Activated CD4-positive, CD25-positive, alpha-beta regulatory T cell treated with anti-CD3 and anti-CD28 coated beads, Interleukin-2, amount 50 U/mL, for 24 hours (primary cell): ENCODE measurements at regions not wholly inside any gene's neighbourhood (a gene's known extent, or its start where the extent isn't known, plus 50 kb on each side); places are given as distances from the start of the nearest gene placed in this dataset.

Experiments used
- ATAC-seq, 2 donors: fragments of 150-1000 bp; cut with Tn5 transposase; one replicate each; pipeline ENCODE4 v1.10.0; 2021; ENCODE audit warnings: mild to moderate bottlenecking in 1 of 2, moderate library complexity in 1 of 2

DNA sequence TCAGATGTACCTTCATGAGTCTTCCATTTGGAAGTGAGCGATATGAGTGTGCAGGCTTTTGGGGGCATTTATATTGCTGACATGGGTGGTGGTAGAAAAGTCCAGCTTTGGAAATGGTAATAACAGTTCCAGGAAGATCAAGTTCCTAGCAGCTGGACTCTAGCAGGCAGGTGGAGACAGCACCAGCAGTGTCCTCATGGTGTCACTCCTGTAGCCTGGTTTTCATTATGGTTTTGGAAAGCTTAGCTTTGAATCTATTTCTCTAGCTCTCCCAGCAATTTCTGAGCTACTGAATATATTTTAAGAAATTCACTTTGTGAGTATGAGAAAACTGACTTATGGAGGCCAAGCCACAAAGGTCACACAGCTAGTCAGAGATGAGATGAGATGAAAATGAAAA, 523.2 kb upstream of the HTR2A start:
- ATAC-seq, result no peak

DNA sequence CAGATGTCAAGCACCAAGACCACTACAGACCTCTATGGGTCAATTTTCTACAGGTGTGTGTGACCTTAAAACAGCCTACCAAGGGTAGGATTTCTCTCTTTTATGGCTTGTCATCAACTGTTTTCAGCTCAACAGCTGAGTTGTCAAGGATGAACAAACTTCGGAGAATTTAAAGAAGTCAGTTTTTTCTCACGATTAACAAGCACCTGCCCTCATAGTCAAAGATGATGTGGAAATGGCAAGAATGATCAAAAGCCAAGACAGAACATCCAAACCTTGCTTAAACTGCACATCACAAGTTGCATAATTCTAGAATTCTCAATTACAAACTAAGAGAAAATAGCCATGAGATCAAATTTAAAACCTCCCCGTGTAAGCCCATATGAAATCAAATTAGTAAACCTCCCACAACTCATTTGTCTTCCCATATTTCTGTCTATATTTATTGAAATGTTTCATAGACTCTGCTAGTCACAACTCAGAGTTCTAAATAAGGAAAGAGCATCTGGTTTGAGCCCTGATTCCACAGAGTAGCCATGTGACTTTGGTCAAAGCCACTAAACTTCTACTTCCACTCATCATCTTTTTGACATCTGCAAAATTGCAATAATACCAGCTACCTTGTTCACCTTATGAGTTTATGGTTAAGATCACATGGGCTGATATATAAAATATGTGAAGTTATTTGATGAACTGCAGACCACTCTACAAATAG, 521.5 kb upstream of the HTR2A start:
- ATAC-seq, result no peak

DNA sequence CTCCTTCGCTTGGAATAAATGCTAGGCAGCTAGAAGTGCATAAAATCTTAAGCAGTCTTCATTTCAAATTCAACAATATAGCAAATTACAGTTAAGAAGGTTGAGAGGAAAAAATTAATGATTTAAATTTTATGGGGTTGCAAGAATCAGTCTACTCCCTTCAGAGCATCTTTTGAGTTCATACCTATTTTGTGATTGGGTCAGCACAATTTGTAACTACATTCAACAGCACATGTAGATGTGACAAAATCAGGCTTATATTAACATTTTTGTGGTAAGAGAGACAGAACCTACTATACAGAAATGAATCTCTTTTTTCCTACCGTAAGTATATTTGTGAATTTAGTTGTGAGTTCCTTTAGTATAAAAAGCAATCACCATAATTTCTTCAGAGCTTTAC, 520.6 kb upstream of the HTR2A start:
- ATAC-seq, result no peak

DNA sequence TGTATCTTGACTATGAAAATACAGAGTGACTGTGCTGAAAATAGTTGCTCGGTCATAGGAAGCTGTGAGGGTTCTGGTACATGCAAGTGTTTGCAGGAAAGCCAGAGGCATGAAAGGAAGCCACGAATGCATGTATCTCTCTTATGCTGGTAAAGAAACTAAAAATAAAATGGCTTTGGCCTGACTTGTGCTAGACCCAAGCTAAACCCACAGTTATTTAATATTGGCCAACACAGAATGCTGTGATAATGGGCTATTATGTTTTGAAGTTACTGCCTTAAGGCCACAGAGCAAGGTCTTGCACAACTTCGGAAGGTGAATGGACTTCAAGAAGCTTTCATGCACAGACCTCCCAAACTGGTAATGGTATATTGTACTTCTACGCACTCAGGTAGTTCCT, 518.2 kb upstream of the HTR2A start:
- no peak for ATAC-seq

DNA sequence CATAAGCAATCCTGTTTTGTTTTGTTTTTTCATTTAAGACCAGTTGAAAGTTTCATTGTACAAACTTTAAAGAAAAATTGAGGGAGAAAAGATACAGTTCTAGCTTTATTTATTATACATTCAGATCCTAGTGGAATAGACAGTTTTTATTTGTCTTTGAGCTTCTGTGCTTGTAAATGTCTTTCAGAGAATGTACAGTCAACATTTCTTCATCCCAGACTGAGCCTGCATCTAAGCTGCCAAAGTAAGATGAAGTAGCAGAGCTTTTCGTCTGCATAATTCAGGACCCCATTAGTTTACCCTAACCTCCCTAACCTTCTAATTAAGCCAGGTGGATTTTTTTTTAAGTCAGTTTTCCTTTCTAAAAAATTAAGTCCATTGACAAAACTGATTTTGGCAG, 516.7 kb upstream of the HTR2A start:
- no peak for ATAC-seq

DNA sequence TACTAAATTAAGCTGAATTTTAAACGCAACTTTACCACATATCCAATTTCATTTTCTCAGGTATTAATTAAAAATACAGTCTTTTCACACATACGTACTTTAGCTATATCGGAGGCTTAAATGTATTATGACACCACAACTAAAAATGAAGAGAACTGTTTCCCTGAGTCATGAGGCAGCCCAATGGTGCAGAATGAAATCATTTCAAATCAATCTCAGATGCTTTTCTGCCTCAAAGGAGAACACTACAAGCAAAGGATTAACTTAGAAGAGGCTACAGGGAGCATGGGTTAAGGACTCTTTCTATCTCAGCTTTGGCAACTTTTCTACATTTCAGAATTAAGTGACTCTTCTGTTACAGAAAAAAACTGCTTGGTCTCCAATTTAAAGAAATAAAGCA, 516.3 kb upstream of the HTR2A start:
- no peak for ATAC-seq

DNA sequence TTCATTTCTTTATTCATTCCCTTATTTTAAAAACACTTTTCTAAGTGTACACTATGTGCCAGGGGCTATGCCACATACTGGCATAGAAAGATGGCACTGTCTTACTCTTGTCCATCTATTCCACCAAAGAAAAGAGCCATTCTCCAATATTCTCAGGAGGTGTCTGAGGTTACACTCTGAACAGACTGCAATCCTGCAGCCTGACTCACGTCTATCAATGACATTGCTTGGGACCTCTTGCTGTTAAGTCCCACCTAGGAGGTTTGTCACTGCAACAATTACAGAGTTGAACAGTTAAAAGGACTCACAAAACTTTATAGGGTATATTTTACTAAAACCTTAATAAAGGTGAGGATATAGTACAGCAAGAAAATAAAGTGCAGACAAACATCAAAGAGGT, 512.9 kb upstream of the HTR2A start:
- ATAC-seq, result no peak

DNA sequence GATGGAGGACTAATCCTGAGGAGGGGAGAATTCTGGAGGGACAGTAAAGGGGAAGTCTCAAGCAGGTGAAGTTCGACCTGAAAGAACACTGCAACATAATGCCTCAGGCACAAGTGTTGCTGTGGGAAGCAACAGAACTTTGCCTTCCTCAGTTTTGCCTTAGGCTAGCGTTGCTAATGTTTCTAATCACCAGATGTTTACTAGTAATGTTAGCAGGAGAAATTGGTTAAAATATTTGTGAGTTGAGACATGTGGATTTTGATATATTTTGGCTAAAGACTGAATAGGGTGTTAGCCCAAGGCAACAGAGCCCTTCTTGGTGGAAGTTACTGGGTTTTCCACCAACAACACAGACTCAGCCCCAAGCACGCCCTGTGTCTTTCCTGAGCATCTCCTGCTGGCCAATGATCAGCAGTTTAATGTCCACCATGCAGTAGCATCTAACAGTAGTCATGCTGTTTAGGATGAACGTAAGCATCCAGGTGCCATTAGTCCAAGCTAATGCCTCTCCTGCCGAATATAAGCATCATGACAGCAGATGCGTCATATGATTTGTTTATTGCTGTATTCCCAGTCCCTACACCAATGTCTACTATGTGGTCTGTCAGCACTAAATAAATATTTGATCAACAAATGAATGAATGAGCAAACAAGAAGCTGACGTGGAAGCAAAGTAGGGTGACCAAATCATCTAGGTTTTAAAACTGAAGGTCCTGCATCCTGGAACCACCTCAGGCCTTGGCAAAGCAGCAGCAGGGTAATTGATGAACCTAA, 511.9 kb upstream of the HTR2A start:
- ATAC-seq, result no peak

DNA sequence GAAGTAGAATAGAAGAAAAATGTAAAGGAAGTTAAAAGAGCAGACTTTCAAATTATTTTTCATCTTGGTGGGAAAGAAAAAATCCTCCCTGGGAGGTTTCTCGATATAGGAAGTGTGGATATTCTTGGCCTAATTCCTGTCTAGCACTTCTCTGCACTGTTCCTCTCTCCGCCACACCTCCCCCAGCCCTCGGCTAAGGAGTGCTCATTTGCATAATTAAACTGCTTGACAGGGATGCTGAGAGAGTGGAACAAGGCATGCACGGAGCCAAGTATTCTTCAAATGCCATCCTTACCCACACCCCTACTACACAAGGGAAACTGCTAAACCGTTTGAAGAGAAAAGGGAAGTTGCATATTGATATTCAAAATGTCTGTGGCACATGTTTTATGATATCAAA, 511.0 kb upstream of the HTR2A start:
- no peak for ATAC-seq

DNA sequence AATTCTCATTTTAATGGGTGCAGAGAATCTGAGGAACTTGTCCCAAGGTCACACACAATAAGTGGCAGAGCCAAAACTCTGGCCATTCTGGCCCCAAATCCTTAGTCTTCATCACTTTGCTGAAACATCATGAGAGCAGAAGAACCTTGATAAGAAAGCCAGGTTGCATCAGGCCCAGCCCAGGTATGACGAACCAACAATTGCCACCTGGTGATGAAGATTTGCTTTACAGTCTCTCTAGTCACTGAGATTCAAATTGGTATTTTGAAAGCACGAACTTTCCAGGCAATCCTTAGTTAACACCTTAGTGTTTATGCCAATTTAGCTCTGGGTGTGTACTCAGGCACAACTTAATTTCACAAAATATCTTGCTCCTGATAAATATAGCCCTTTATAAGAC, 502.7 kb upstream of the HTR2A start:
- ATAC-seq, result no peak

DNA sequence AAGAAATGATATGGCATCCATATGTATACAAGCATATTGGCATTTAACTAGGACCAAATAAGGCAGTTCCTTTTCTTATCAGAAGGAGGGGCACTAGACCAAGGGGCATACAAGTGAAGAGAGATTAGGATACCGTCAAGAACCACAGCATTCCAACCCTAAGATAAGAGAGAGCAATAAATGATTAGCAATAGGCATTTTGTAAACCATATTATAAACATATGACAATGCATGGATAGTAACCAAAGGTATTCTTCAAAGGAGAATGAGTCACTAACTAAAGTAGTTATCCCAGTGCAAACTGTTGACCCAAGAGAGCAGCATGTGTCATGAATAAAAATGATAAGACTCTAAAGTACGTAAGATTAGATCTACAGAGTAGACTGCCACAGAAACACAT, 500.9 kb upstream of the HTR2A start:
- ATAC-seq, result no peak

DNA sequence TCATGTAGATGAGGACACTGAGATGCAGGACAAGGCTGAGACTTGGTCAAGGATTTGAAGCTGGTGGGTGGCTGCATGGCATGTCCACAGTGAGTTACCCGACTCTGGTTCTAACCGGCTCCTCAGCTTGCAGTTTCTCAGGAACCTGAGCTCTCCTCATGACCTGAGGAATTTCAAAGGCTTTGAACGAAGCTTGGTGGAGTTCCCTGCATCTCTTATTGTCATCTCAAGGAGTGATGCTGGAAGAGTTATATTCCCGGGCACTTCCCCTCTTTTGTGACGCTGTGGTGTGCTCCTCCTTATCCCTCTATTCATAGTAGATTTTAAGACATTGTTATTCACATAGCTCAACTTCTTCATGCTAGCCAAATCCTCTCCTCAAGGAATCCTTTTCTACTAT, 500.1 kb upstream of the HTR2A start:
- no peak for ATAC-seq

DNA sequence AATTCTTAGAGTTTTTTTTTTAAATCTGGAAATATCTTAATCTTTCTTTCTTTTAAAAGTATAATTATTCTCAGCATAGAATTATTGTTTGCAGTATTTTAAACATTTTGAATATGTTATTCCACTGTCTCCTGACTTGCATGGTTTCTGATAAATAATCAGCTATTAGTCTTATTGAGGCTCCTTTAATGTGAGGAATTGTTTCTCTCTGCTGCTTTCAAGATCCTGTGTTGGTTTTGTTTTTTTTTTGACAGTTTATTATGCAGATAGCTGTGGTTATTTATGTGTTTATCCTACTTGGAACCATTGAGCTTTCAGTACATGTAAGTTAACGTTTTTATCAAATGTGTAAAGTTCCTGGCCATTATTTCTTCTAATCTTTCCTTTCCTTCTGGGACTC, 477.9 kb upstream of the HTR2A start:
- ATAC-seq, result no peak

DNA sequence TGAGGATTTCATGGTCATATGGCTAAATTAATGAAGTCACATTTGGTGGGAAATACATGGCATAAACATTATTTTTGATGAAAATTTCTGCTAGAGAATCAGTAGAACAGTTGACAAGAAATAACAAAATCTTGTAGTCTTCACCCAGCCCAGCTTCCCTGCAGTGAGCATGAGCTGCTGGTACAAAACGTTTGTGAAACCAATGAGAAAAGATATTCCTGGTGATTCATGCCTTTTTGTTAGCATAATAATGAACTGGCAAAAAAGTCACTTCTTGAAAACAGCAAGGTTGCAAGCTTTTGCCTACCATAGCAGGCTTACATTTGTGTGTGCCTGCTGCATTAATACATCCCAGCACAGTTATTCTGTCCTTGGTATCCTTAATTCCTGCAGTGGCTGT, 475.9 kb upstream of the HTR2A start:
- no peak for ATAC-seq

DNA sequence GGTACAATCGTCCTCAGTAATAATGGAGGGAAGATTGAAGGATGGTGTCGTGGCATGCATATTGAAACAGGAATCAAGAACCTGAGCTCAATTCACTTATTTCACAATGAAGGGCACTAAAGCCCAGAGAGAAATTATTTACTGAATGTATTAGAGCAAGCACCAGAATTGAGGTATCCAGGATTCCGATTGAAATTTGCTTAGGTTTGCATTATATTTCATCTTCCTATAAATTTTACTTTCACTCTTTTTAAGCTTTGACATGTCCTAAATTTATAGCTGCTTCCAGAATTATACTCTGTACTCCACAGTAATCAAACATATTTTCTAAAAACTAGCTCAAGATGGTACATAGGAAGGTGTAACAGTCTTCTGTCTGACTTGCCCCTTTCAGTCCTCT, 454.9 kb upstream of the HTR2A start:
- ATAC-seq, result no peak

DNA sequence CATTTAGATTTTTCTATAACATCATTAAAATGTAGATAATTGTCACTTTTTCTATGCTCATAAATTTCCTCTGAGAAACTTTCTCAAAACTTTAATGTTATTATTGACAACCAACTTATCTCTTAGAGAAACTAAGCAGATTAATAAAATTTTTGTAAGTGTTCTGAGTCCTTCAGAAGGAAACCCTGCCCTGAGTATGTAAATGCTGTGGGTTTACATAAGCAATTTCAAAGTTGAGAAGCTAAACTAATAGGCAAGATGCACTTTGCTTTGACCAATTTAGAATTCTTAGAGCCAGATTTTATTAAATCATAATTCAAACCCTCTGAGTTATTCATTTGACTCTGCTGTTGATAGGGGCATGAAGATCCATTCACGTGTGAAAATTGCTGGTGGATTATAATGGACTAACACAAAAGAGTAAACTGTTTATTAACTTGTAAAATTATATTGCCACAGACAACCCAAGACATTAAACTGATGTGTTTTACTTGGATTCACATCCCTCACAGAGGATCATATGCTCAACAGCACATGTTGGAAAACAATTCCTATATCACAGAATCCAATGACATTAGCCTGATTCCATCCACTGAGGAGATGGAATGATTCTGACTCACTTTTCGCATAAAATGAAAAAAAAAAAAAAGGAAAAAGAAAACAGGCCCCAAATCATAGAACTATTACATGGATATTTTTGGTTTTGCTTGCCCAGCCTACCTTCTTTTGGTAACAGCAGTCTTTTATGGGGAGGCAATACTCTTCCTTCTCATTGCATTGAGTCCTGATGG, 453.7 kb upstream of the HTR2A start:
- ATAC-seq, result no peak

DNA sequence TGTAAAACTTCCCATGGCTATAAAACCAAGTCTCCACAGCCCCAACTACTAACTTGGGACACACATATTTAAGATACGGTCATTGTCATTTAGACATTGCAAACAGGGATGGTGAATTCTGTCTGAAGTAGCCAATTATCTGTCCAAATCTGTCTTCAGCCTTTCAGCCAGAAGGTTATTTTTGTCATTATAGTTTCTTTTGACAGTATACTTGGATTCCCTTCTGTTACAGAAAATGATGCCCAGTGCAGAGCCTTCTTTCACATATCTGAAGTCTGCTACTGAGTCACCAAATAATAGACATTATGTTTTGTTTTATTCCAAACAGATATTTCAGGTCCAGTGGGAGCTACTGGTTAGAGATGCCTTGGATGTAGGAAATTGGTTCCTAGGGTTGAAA, 452.4 kb upstream of the HTR2A start:
- ATAC-seq, result no peak

DNA sequence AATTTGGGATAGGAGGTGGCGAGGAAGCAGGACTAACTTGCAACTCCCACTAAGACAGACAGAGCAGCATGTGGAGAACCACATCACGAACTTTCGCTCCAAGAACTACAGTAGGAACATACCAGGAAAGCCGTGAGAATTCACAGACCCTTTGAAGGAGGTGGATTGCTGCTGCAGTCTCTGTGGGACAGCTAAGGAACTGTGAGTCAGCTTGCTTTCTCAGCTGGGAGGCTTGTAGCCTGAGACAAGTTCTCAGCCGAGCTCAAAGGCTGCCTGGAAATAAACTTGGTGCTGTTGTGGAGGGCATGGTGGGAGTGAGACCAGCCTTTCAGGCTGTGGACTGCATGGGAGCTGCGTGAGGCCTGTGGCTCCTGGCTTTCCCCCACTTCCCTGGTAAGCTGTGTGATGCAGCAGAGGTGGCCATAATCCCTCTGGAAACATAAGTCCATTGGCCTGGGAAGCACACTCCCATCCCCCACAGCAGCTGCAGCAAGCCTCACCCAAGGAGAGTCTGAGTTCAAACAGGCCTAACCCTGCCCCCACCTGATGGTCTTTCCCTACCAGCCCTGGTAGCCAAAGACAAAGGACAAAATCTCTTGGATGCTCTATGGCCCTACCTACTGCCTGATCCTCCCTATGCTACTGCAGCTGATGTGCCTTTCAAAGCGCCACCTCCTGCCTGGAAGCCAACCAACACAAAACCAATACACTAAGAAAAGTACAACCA, 441.1 kb upstream of the HTR2A start:
- no peak for ATAC-seq

DNA sequence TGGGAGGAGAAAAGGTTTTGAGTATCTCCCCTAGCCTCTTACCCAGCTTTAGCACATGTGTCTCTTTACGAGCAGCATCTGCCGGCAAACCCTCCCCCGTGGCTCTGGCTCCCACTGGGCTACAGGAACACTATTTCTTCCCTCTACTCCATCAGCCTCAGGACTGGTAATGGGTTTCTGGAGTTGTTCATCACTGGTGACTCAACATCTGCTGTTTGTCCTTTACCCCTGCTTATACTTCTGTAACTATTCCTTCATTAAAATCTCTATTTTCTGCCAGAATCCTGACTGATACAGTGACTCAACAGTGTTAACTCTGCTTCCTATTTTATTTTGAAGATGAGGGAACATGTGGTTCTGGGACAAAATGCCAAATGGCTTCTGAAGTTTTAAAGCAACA, 437.3 kb upstream of the HTR2A start:
- ATAC-seq, result no peak

DNA sequence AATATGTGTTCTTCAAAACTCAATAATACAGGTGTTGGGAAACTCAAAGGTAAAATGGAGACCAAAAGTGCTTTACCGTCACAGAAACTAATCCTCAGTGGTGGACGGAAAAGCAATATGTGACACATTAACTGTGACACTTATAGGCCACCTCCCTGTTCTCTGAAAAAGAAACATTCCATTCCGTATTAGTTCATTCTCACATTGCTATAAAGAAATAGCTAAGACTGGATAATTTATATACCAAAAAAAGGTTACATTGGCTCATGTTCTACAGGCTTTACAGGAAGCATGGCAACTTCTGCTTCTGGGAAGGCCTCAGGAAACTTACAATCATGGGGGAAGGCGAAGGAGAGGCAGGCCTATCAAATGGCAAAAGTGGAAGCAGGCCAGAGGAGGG, 435.3 kb upstream of the HTR2A start:
- no peak for ATAC-seq

DNA sequence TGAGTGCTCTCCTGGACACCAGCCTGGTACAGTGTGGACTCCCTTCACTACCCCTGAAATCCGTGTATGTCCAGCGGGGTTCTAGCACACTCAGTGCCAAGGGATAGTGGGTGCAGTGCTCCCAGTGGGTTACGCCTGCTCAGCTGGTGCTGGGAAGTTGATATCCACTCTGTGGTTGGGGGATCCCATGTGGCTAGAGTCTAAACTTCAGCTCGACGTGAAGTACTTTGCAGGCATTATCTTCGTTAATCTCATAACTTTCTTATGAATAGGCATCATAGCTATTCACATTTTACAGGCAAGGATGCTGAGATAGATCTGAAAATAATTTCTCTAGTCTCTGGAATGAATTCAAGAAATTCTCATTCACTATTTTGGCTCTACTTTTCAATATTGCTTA, 433.2 kb upstream of the HTR2A start:
- ATAC-seq, result no peak

DNA sequence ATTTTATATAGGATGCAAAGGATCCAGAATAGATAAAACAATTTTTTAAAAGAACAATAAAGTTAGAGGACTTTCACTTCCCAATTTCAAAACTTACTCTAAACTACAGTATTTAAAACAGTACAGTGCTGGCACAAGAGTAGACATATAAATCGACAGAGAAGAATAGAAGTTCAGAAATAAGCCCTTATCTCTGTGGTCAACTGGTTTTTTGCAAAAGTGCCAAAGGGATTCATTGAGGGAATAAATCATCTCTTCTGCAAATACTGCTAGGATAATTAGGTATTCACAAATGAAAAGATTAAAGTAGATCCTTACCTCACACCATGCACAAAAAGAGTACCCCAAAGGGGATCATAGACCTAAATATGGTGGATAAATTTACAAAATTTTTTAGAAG, 431.0 kb upstream of the HTR2A start:
- ATAC-seq, result no peak

DNA sequence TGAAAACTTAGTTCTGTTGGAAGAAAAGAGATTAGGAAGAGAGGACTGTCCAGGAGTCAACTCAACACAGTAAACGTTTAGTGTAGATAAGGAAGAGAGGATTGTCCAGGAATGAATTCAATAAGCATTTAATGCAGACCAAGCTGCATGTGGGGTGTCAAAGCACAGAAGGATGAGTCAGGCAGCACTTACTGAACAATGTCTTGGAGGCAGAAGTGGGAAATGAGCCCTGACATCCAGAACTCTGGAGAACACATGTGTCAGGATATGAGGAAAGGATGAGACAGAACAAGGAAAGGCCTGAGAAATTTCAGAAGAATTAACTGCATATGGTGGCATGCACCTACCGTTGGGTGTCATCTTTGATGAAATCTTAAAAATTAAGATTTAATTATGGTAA, 429.2 kb upstream of the HTR2A start:
- no peak for ATAC-seq
